Naive thymus-derived CD4-positive, alpha-beta T cell (primary cell): ENCODE measurements at regions not wholly inside any gene's neighbourhood (a gene's known extent, or its start where the extent isn't known, plus 50 kb on each side); places are given as distances from the start of the nearest gene placed in this dataset.

Experiments used
- ATAC-seq: fragments of 150-1000 bp; cut with Tn5 transposase; 2 replicates; pipeline ENCODE4 v1.10.0; 2021; ENCODE audit warnings: mild to moderate bottlenecking, moderate library complexity
- CTCF ChIA-PET: fragments of 350-600 bp; sonication (Branson Sonifier 250); formaldehyde crosslinking; loops from one replicate; lab custom pipeline; 2021; ENCODE audit warnings: antibody characterized with exemption; lab: Charles Lee
- POLR2A ChIA-PET: fragments of 350-600 bp; sonication (Branson Sonifier 250); formaldehyde crosslinking; loops from one replicate; lab custom pipeline; 2021; ENCODE audit warnings: antibody characterized with exemption, inconsistent platforms; lab: Charles Lee
- DNase-seq, 9 donors: peaks; one replicate each; pipeline versions ENCODE4 v3.0.0 to v3.0.0-alpha.2; 2020 to 2022; ENCODE audit warnings: mixed read lengths in 1 of 9
- H3K27ac ChIP-seq: one replicate; pipeline ENCODE4 v1.7.0; 2013; ENCODE audit warnings: mild to moderate bottlenecking, low read depth, low read length, moderate library complexity
- H3K27me3 ChIP-seq, 2 donors: one replicate each; pipeline ENCODE4 v1.7.0; 2013; ENCODE audit warnings: low read length in 2 of 2, mild to moderate bottlenecking in 2 of 2, moderate library complexity in 2 of 2; ENCODE audit not compliant: control insufficient read depth in 2 of 2, insufficient read depth in 2 of 2
- H3K36me3 ChIP-seq, 3 experiments: 1 replicate in 2 of 3; 2 replicates in 1 of 3; pipeline ENCODE4 v1.7.0; 2013; ENCODE audit warnings: low read length in 3 of 3, mild to moderate bottlenecking in 3 of 3, moderate library complexity in 1 of 3; ENCODE audit not compliant: insufficient read depth in 3 of 3, control insufficient read depth in 2 of 3
- H3K4me1 ChIP-seq, 2 donors: one replicate each; pipeline ENCODE4 v1.7.0; 2013; ENCODE audit warnings: low read length in 2 of 2, mild to moderate bottlenecking in 2 of 2, moderate library complexity in 1 of 2; ENCODE audit not compliant: control insufficient read depth in 2 of 2, insufficient read depth in 2 of 2
- H3K4me3 ChIP-seq: 2 replicates; pipeline ENCODE4 v1.7.0; 2013; ENCODE audit warnings: mild to moderate bottlenecking, low read length
- H3K9me3 ChIP-seq, 3 experiments: 1 replicate in 2 of 3; 2 replicates in 1 of 3; pipeline ENCODE4 v1.7.0; 2013; ENCODE audit warnings: low read length in 3 of 3; ENCODE audit not compliant: control insufficient read depth in 2 of 3
- H3K27ac Mint-ChIP-seq, 9 donors: one replicate each; pipeline ENCODE4 v1.8.0; 2020 to 2022; ENCODE audit warnings: mixed read lengths in 9 of 9, mild to moderate bottlenecking in 8 of 9, moderate library complexity in 5 of 9, inconsistent platforms in 2 of 9
- H3K27me3 Mint-ChIP-seq, 5 donors: one replicate each; pipeline ENCODE4 v1.8.0; 2021 to 2022; ENCODE audit warnings: mixed read lengths in 5 of 5, mild to moderate bottlenecking in 1 of 5
- H3K36me3 Mint-ChIP-seq, 5 donors: one replicate each; pipeline ENCODE4 v1.8.0; 2020 to 2022; ENCODE audit warnings: mixed read lengths in 5 of 5, mild to moderate bottlenecking in 3 of 5, inconsistent platforms in 1 of 5
- H3K4me1 Mint-ChIP-seq, 7 donors: one replicate each; pipeline ENCODE4 v1.8.0; 2020 to 2022; ENCODE audit warnings: mixed read lengths in 7 of 7, mild to moderate bottlenecking in 3 of 7, inconsistent platforms in 1 of 7
- H3K4me3 Mint-ChIP-seq, 10 donors: one replicate each; pipeline ENCODE4 v1.8.0; 2020 to 2022; ENCODE audit warnings: mild to moderate bottlenecking in 10 of 10, mixed read lengths in 10 of 10, moderate library complexity in 6 of 10, inconsistent platforms in 2 of 10
- H3K9me3 Mint-ChIP-seq, 11 donors: one replicate each; pipeline ENCODE4 v1.8.0; 2020 to 2022; ENCODE audit warnings: mixed read lengths in 11 of 11, mild to moderate bottlenecking in 4 of 11, inconsistent platforms in 1 of 11, moderate library complexity in 1 of 11
- intact Hi-C, 2 donors: fragments of 100-400 bp; cut with micrococcal nuclease; formaldehyde crosslinking; loops; one replicate each; pipeline ENCODE4 v1.15.1; 2023

DNA sequence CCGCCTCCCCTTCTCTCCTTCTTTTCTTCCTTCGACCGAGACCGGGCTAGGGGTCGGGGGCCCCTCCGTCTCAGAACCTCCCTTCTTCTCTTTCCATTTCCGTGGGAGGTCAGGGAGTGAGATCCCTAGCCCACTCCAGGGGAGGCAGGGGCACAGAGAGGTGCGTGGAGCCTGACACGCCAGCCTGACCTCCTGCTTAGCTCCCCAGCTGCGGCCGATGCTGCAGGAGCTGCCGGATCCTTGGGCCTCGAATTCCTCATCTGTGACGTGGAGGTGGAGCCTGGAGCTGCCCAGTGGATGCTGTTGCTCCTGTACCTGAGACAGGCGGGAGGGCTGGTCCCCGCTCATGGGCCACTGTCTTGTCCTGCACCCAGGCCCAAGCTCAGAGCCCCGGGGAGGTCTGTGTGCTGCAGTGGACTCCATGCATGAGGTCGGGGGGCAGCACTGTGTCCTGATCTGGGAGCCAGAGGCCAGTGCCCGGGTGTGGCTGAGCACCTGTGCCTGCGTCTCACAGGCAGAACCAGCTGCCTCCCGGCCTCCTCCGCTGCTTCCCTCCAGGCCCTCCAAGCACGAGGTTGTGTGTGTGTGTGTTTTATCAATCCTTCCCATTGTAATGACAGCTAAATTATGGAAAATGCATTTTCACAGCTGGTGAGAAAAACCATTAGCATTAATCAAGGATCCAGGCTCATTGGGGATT lies 55.3 kb upstream of the TTC34 start:
- CTCF ChIA-PET = no interaction called here
- DNase-seq (no peak), ATAC-seq (no peak)
- no peaks in the 10 kb centered on the region for H3K4me1 ChIP-seq
- H3K9me3 ChIP-seq = no peaks in the 10 kb centered on the region
- no peak overlapping the region for H3K4me3 ChIP-seq
- no peak overlapping the region for H3K27ac ChIP-seq
- Mint-ChIP-seq H3K27ac (no peak overlapping the region), H3K4me1 (peaks cover 0 to 9% (median 0%) of the 10 kb centered on the region in 7 donors), H3K9me3 (peaks cover 0 to 10% (median 0%) of the 10 kb centered on the region in 11 donors), H3K36me3 (no peaks in the 10 kb centered on the region), H3K4me3 (no peak overlapping the region), H3K27me3 (no peaks in the 10 kb centered on the region)
- intact Hi-C loops = no loop called here
- POLR2A ChIA-PET = no interaction called here
- no peaks in the 10 kb centered on the region for H3K27me3 ChIP-seq
- no peaks in the 10 kb centered on the region for H3K36me3 ChIP-seq

DNA sequence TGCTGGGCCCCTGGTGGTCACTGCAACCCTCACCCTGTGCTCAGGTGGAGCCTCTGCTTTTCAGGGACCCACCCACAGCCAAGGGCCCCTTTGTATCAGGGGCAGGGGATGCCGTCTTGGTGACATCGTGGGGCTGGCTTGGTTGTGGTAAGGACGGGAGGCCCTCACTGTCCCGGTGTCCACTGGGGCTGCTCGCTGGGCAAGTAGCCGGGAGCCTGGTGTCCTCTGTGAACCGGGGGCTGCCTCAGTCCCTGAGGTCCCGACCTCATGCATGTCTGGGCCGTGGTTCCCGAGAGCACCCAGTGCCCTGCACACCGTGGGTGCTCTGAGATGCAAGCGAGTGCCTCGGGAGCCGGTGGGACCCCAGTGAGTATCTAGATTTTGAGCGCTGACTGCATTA lies 56.0 kb upstream of the TTC34 start:
- intact Hi-C loops = no loop called here
- no peak overlapping the region for H3K4me3 Mint-ChIP-seq
- CTCF ChIA-PET = no interaction called here
- Histone ChIP-seq H3K9me3 (no peaks in the 10 kb centered on the region), H3K4me1 (no peaks in the 10 kb centered on the region), H3K4me3 (no peak overlapping the region), H3K27ac (no peak overlapping the region), H3K36me3 (no peaks in the 10 kb centered on the region), H3K27me3 (no peaks in the 10 kb centered on the region)
- POLR2A ChIA-PET = no interaction called here
- H3K27me3 Mint-ChIP-seq = no peaks in the 10 kb centered on the region
- H3K9me3 Mint-ChIP-seq = peaks cover 0 to 10% (median 0%) of the 10 kb centered on the region in 11 donors
- no peaks in the 10 kb centered on the region for H3K36me3 Mint-ChIP-seq
- DNase-seq = no peak
- no peak for ATAC-seq
- peaks cover 0 to 9% (median 0%) of the 10 kb centered on the region in 7 donors for H3K4me1 Mint-ChIP-seq
- no peak overlapping the region for H3K27ac Mint-ChIP-seq

DNA sequence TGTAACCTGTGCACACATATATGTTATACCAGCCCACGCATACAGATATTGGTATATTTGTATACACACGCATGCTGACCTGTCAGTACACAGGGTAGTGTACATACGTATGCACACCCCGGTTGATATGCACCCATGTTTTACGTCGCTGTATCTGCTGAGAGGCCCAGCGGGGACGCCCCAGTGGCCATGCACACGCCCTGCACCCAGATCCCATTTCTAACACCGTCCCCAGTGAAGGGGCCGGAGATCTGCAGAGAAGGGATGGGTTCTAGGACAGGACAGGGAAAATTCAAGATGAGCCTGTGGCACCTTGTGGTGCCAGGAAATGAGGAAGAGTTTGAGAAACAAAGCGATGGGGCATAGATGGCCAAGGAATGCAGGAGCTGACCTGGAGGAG lies 57.2 kb upstream of the TTC34 start:
- ChIA-PET POLR2A (no interaction called here), CTCF (interaction anchor here (0.7 kb wide), 1 partner anchor 417 kb away, joined by 3 read pairs; no protein-coding TSS in a partner anchor)
- Histone ChIP-seq H3K27ac (no peak overlapping the region), H3K4me3 (no peak overlapping the region), H3K27me3 (no peaks in the 10 kb centered on the region), H3K36me3 (no peaks in the 10 kb centered on the region), H3K4me1 (peaks cover 0 to 6% of the 10 kb centered on the region in 2 donors), H3K9me3 (no peaks in the 10 kb centered on the region)
- intact Hi-C loops = no loop called here
- Mint-ChIP-seq H3K27ac (peak overlapping the region in 7 of 9 donors; percentile 40 to 93 (median 54)), H3K27me3 (no peaks in the 10 kb centered on the region), H3K36me3 (no peaks in the 10 kb centered on the region), H3K9me3 (peaks cover 0 to 10% (median 0%) of the 10 kb centered on the region in 11 donors), H3K4me1 (peaks cover 0 to 9% (median 0%) of the 10 kb centered on the region in 7 donors), H3K4me3 (no peak overlapping the region)
- ATAC-seq (no peak), DNase-seq (no peak)

DNA sequence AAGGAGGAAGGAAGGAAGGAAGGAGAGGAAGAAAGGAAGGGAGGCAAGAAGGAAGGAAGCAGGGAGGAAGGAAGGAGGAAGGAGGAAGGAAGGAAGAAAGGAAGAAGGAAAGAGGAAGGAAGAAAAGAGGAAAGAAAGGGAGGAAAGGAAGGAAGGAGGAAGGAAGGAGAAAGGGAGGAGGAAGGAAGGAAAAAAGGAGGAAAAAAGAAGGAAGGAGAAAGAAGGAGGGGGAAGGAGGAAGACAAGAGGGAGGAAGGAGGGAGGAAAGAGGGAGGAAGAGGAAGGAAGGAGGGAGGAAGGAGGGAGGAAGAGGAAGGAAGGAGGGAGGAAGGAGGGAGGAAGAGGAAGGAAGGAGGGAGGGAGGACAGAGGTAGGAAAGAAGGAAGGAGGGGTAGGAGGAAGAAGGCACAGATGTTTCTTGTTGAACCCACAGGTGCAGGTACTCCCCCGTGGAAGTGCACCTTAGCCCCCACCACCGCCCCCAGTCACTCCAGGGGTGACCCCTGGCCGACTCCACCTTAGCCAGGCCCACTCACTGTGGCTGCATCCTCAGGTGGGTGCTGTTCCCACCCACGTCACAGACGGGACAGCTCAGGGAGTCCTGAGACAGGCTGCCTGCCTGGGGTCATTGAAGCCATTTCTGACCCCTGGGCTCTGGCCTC lies 57.9 kb upstream of the TTC34 start:
- peak overlapping the region; percentile 3 for H3K27ac ChIP-seq

DNA sequence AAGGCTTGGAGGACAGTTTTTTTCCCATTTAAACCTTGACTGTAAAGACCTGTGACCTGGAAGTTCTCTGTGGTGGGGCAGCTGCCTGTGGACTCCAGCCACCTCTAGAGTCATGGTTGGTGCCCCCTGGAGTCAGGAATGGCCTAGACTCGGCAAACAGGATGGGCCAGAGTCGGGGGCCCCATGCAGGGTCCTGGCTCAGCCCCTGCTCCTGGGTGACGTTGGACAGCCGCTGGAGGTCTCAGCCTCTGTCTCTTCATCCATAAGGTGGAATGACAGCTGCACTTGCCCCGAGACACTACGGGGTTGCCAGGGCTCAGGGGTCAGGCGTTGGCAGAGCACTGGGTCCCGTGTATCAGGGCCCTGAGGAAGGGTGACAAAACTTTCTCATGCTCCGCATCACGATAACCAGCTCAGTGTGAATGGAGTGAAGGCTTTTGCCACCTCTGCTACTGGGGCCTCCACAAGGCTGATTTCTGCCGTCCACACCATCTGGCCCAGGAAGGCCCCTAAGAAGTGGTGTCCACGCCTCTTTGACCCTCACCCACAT lies 58.5 kb upstream of the TTC34 start:
- Mint-ChIP-seq H3K27ac (no peak overlapping the region), H3K36me3 (no peaks in the 10 kb centered on the region), H3K27me3 (no peaks in the 10 kb centered on the region), H3K4me3 (no peak overlapping the region), H3K4me1 (peaks cover 0 to 9% (median 0%) of the 10 kb centered on the region in 7 donors), H3K9me3 (peaks cover 0 to 10% (median 0%) of the 10 kb centered on the region in 11 donors)
- intact Hi-C loops = no loop called here
- Histone ChIP-seq H3K9me3 (no peaks in the 10 kb centered on the region), H3K4me1 (peaks cover 0 to 6% of the 10 kb centered on the region in 2 donors), H3K4me3 (no peak overlapping the region), H3K27me3 (no peaks in the 10 kb centered on the region), H3K27ac (no peak overlapping the region), H3K36me3 (no peaks in the 10 kb centered on the region)
- ChIA-PET POLR2A (no interaction called here), CTCF (interaction anchor here (0.6 kb wide), 1 partner anchor 865 kb away, joined by 3 read pairs; no protein-coding TSS in a partner anchor)
- no peak for DNase-seq
- ATAC-seq = no peak

More for the DNA sequence above, 57.9 kb upstream of the TTC34 start:
- ChIA-PET POLR2A (no interaction called here), CTCF (interaction anchor here (0.6 to 0.7 kb wide), 2 partner anchors 418 to 865 kb away, joined by 3 read pairs; no protein-coding TSS in a partner anchor)
- H3K36me3 Mint-ChIP-seq = no peaks in the 10 kb centered on the region
- peak overlapping the region in 4 of 9 donors; percentile 40 to 71 (median 54) for H3K27ac Mint-ChIP-seq
- ATAC-seq (no peak), DNase-seq (no peak)
- intact Hi-C loops = no loop called here
- Histone ChIP-seq H3K4me1 (peaks cover 0 to 6% of the 10 kb centered on the region in 2 donors), H3K27me3 (no peaks in the 10 kb centered on the region), H3K9me3 (no peaks in the 10 kb centered on the region), H3K4me3 (no peak overlapping the region), H3K36me3 (no peaks in the 10 kb centered on the region)
- no peaks in the 10 kb centered on the region for H3K27me3 Mint-ChIP-seq
- peaks cover 0 to 10% (median 0%) of the 10 kb centered on the region in 11 donors for H3K9me3 Mint-ChIP-seq
- no peak overlapping the region for H3K4me3 Mint-ChIP-seq
- H3K4me1 Mint-ChIP-seq = peaks cover 0 to 9% (median 0%) of the 10 kb centered on the region in 7 donors

DNA sequence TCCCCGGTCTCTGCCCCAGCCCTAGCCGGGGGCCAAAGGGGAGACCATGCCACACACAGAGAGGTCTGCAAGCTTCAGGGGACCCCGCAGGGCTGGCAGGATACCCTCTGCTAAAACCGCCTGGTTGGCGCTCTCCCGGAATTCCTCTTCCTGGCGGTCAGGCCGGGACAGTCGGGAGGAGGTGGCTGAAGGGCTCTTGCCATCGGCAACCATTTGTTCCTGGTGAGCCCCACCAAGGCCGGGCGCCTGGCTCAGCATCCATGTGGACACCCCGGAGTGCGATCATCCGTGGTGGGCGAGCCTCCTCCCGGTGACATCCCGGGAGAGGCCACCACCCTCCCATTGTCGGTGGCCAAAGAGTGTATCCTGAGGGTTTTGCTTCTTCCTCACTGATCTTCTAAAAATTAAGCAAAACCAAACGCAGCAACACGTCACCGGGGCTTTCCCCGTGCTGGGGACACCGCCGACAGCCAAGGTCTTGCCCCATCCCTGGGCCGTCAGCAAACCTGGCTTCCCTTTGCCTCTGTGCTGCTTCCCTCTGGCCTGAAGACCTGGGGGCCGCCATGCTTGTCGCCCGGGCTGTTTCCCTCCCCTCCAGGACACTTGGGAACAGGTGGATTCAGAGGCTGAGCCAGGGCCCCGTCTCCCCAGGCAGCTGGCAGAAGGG lies 59.1 kb upstream of the TTC34 start:
- POLR2A ChIA-PET = no interaction called here
- Histone ChIP-seq H3K36me3 (no peaks in the 10 kb centered on the region), H3K4me1 (peaks cover 0 to 6% of the 10 kb centered on the region in 2 donors), H3K4me3 (no peak overlapping the region), H3K9me3 (no peaks in the 10 kb centered on the region), H3K27me3 (no peaks in the 10 kb centered on the region), H3K27ac (no peak overlapping the region)
- ATAC-seq = no peak
- peaks cover 0 to 9% (median 0%) of the 10 kb centered on the region in 7 donors for H3K4me1 Mint-ChIP-seq
- CTCF ChIA-PET = no interaction called here
- peaks cover 0 to 10% (median 0%) of the 10 kb centered on the region in 11 donors for H3K9me3 Mint-ChIP-seq
- H3K4me3 Mint-ChIP-seq = no peak overlapping the region
- intact Hi-C loops = no loop called here
- H3K27ac Mint-ChIP-seq = no peak overlapping the region
- no peaks in the 10 kb centered on the region for H3K27me3 Mint-ChIP-seq
- DNase-seq = no peak
- no peaks in the 10 kb centered on the region for H3K36me3 Mint-ChIP-seq
